PC-3 (cell line): ENCODE measurements at regions not wholly inside any gene's neighbourhood (a gene's known extent, or its start where the extent isn't known, plus 50 kb on each side); places are given as distances from the start of the nearest gene placed in this dataset.

Source experiments
- ATAC-seq: fragments of 200-7000 bp; cut with Tn5 transposase; 2 replicates; pipeline ENCODE4 v1.9.1; 2020; ENCODE audit warnings: mild to moderate bottlenecking, moderate library complexity
- BruUV-seq: library from RNA; stranded (reverse); fragments of 400-500 nt; replicated peaks from 2 replicates; lab custom pipeline; 2021; lab: Mats Ljungman, UMichigan
- CTCF ChIA-PET: fragments of 300-600 bp; sonication (Branson Sonifier 250); formaldehyde crosslinking; loops from one replicate; lab custom pipeline; 2022; ENCODE audit warnings: antibody characterized with exemption; lab: Charles Lee
- POLR2A ChIA-PET: fragments of 300-600 bp; sonication (Branson Sonifier 250); formaldehyde crosslinking; loops from one replicate; lab custom pipeline; 2022; ENCODE audit warnings: antibody characterized with exemption; ENCODE audit not compliant: unreplicated experiment; lab: Charles Lee
- DNase-seq: peaks from one replicate; pipeline ENCODE4 v3.0.0-alpha.2; 2015
- H2AFZ ChIP-seq: fragments of 300-600 bp; sonication (generic); 2 replicates; pipeline ENCODE4 v1.6.0; 2016; ENCODE audit warnings: antibody characterized with exemption, low read length
- H3F3A ChIP-seq: fragments of 300-600 bp; sonication (generic); one replicate; pipeline ENCODE4 v1.6.0; 2017; ENCODE audit warnings: antibody characterized with exemption, low read length, control low read depth, mild to moderate bottlenecking; ENCODE audit not compliant: unreplicated experiment
- H3K27ac ChIP-seq: fragments of 300-600 bp; sonication (generic); 2 replicates; pipeline ENCODE4 v1.5.1; 2016; ENCODE audit warnings: mild to moderate bottlenecking, low read length
- H3K27me3 ChIP-seq: fragments of 300-600 bp; sonication (generic); 2 replicates; pipeline ENCODE4 v1.6.1; 2016; ENCODE audit warnings: low read length, mixed read lengths
- H3K36me3 ChIP-seq: fragments of 300-600 bp; sonication (generic); 2 replicates; pipeline ENCODE4 v1.6.1; 2016; ENCODE audit warnings: low read depth, mixed run types, low read length, mixed read lengths
- H3K4me1 ChIP-seq: fragments of 300-600 bp; sonication (generic); 2 replicates; pipeline ENCODE4 v1.5.1; 2016; ENCODE audit warnings: low read length; ENCODE audit not compliant: insufficient read depth
- H3K4me2 ChIP-seq: fragments of 300-600 bp; sonication (generic); 2 replicates; pipeline ENCODE4 v1.6.0; 2016; ENCODE audit warnings: low read length
- H3K4me3 ChIP-seq: fragments of 300-600 bp; sonication (generic); 2 replicates; pipeline ENCODE4 v1.5.1; 2016; ENCODE audit warnings: mild to moderate bottlenecking, low read length, mixed read lengths
- H3K79me2 ChIP-seq: fragments of 300-600 bp; sonication (generic); 2 replicates; pipeline ENCODE4 v1.6.1; 2017; ENCODE audit warnings: low read length, mixed read lengths
- H3K9ac ChIP-seq: fragments of 300-600 bp; sonication (generic); 2 replicates; pipeline ENCODE4 v1.6.0; 2016; ENCODE audit warnings: mild to moderate bottlenecking, low read length
- H3K9me2 ChIP-seq: fragments of 300-600 bp; sonication (generic); replicated peaks from 2 replicates; pipeline ENCODE4 v1.6.1; 2016; ENCODE audit warnings: mixed run types, low read length, mixed read lengths
- H3K9me3 ChIP-seq: fragments of 300-600 bp; sonication (generic); 2 replicates; pipeline ENCODE4 v1.6.1; 2016; ENCODE audit warnings: low read length, mixed read lengths
- H4K20me1 ChIP-seq: fragments of 300-600 bp; sonication (generic); 2 replicates; pipeline ENCODE4 v1.6.1; 2016; ENCODE audit warnings: low read length, mixed read lengths
- CTCF ChIP-seq: fragments of 300-600 bp; sonication (generic); conservative IDR thresholded peaks from 2 replicates; pipeline ENCODE4 v1.5.1; 2017; ENCODE audit warnings: antibody characterized with exemption, low read depth, mild to moderate bottlenecking, low read length
- EZH2 ChIP-seq: fragments of 300-600 bp; sonication (generic); IDR thresholded peaks from one replicate; pipeline ENCODE4 v1.6.1; 2017; ENCODE audit warnings: antibody characterized with exemption, mild to moderate bottlenecking, low read length; ENCODE audit not compliant: unreplicated experiment
- EZH2phosphoT487 ChIP-seq: fragments of 300-600 bp; sonication (generic); IDR thresholded peaks from 2 replicates; pipeline ENCODE4 v1.6.1; 2018; ENCODE audit warnings: mild to moderate bottlenecking, antibody characterized with exemption, low read length, borderline replicate concordance
- intact Hi-C: fragments of 100-400 bp; cut with micrococcal nuclease; formaldehyde crosslinking; loops from 2 replicates; pipeline ENCODE4 v1.9.0; 2023

GRCh38 chr4:8706216-8707044 lies 113.9 kb downstream of the CPZ start:
- ATAC-seq (no peak), DNase-seq (no peak)
- H2AFZ ChIP-seq: no peak overlapping the region
- H3K4me3 ChIP-seq: no peak overlapping the region
- no peak overlapping the region for H3K27ac ChIP-seq
- H3K9me2 ChIP-seq: no peaks in the 10 kb centered on the region
- intact Hi-C loops: no loop called here
- H3K4me1 ChIP-seq: no peaks in the 10 kb centered on the region
- ChIA-PET CTCF (no interaction called here), POLR2A (no interaction called here)
- H3K79me2 ChIP-seq: no peaks in the 10 kb centered on the region
- BruUV-seq: no TSS peak
- TF ChIP-seq CTCF (no peak), EZH2phosphoT487 (no peak), EZH2 (no peak)
- H3K9ac ChIP-seq: no peak overlapping the region
- H4K20me1 ChIP-seq: no peaks in the 10 kb centered on the region
- no peak overlapping the region for H3K4me2 ChIP-seq
- peaks cover 73% of the 10 kb centered on the region for H3K27me3 ChIP-seq
- no peaks in the 10 kb centered on the region for H3K9me3 ChIP-seq
- no peaks in the 10 kb centered on the region for H3K36me3 ChIP-seq
- H3F3A ChIP-seq: no peaks in the 10 kb centered on the region

DNA sequence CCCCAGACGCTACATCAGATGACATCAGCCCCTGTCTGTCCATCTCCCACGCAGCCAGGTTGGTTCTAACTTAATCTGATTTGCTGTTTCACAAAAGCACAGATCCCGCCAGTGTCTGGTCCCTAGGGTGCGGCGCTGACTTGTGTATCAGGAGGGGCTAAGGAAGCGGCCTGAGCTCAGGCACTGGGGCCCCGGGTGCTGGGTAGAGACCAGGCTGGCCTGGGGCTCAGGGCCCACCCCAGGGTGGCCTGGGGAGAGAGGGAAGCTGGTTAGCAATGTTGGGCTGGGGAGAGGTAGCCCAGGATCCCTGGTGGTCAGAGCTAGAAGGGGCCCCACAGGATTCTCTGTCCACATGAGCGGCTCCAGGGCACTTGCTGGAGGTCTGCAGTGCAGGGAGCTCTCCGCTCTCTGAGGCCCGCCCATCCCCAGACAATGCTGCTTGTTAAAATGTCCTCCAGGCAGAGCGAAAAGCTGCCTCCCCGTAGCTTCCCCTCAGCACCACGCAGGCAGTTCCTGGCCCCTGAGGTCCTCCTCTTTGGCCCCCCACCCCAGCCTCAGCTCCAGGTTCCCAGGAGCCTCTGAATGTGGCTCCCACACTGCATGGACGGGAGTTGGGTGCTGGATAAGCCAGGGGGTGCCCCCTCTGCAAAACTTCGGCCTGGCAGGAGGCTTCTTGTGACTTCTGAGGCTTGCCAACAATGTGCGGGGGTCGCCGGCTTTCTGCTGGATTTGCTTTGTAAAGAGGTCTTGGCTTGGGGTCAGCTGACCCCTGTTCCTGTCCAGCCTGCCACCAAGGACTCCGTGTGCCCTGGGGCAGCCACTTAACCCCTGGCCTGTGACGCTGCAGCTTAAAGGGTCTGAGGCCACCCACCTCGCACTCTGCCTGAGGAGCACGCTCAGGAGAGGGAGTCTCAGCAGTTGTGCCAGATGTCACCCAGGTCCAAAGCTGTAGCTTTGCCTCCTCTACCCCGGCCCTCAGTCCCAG lies 112.9 kb downstream of the CPZ start:
- ChIA-PET POLR2A (no interaction called here), CTCF (no interaction called here)
- Histone ChIP-seq H3K9me2 (no peaks in the 10 kb centered on the region), H3K4me3 (no peak overlapping the region), H3K9me3 (no peaks in the 10 kb centered on the region), H3K27ac (no peak overlapping the region), H3K79me2 (no peaks in the 10 kb centered on the region), H3K9ac (no peak overlapping the region), H3F3A (no peaks in the 10 kb centered on the region), H2AFZ (no peak overlapping the region), H3K4me2 (no peak overlapping the region), H4K20me1 (no peaks in the 10 kb centered on the region), H3K27me3 (peaks cover 82% of the 10 kb centered on the region), H3K36me3 (no peaks in the 10 kb centered on the region), H3K4me1 (no peaks in the 10 kb centered on the region)
- TF ChIP-seq CTCF (no peak), EZH2phosphoT487 (no peak), EZH2 (no peak)
- intact Hi-C loops: no loop called here
- no TSS peak for BruUV-seq
- ATAC-seq (no peak), DNase-seq (no peak)
